NCI-H748 (cell line): ENCODE measurements at regions not wholly inside any gene's neighbourhood (a gene's known extent, or its start where the extent isn't known, plus 50 kb on each side); places are given as distances from the start of the nearest gene placed in this dataset.
"Not testable (repeated sequence)": the region's sequence is repeated elsewhere in the genome, so short reads cannot be mapped to it uniquely, and the experiment has no call there.

Experiments used
- DNase-seq: peaks from one replicate; lab custom pipeline; 2025; ENCODE audit not compliant: unreplicated experiment; lab: John Stamatoyannopoulos, UW

GRCh38 chr13:63840551-63841421 is 2425.1 kb upstream of the PCDH20 start:
- DNase-seq = no peak

DNA sequence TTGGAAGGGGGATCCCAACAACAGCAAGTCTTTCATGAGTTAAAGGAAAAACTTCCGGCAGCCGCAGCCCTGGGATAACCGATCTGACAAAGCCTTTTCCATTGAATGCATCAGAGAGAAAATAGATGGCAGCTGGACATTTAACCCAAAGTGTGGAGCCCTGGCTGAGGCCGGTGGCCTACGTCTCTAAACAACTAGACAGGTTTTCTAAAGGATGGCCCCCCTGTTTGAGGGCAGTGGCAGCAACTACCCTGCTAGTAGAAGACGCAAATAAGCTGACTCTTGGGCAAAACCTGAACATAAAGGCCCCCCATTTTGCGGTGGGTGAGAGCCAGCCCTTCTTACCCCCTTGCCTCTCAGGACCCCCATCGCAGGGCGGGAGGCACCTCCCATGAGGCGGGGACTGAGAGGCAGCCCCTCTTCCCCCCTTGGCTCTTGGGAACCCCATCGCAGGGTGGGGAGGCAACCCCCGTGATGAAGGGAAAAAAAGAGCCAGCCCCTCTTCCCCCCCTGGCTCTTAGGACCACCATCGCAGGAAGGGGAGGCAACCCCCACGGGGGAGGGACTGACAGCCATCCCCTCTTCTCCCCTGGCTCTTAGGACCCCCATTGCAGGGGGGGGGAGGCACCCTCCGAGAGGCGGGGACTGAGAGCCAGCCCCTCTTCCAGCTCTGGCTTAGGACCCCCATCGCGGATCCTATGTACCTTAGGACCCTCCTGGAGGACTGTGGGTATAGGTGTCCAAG is 2422.9 kb upstream of the PCDH20 start:
- DNase-seq = no peak

GRCh38 chr13:63837701-63838100 is 2422.1 kb upstream of the PCDH20 start:
- DNase-seq = not testable (repeated sequence)

DNA sequence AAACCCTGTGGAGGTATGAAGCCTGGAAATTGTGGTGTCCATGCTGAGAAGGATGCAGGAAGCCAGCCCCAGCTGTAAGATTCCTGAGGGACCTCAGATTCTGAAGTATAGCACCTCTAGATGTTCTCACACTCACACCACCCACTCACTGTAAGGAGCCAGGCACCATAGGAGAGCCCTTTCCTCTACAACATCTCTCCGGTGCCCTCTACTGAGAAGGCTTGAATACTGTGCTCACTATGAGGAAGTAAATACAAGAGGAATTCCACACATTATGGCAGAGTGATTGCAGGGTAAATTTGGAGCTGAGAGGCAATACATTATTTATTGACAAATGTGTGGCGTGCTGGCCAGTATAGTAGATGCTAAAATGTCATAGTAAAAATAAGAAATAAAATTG is 2414.0 kb upstream of the PCDH20 start:
- DNase-seq = not testable (repeated sequence)

GRCh38 chr13:63821785-63822184 is 2406.1 kb upstream of the PCDH20 start:
- DNase-seq = not testable (repeated sequence)

DNA sequence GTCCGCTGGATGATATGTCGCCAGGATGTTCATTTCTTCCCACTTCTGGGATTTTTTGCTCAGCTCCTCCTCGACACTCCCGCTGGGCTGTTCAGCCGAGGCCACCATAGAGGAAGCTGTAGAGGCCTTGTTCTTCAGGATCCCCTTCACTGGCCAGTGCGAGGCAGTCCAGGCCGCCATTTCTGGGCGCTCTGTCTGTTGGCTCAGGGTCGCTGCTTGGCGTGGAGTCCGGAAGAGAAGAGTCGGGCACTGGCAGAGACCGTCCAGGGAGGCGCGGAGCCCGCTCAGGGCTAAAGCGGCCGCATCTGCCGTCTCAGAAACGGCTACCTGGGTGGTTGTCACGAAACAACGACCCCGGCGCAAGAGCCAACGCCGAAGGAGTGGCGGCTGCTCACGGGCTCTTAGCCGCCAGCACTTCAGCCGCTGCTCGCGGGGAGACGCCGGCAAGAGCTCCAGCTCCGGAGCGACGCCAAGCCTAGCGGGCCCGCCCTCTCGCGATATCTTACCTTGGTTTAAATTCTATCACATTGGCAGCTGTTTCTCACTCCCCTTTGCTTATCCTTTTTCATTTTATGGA is 2395.9 kb upstream of the PCDH20 start:
- DNase-seq = not testable (repeated sequence)

GRCh38 chr13:63791134-63791533 is 2375.5 kb upstream of the PCDH20 start:
- not testable (repeated sequence) for DNase-seq

GRCh38 chr13:63774133-63774532 is 2358.5 kb upstream of the PCDH20 start:
- no peak for DNase-seq

DNA sequence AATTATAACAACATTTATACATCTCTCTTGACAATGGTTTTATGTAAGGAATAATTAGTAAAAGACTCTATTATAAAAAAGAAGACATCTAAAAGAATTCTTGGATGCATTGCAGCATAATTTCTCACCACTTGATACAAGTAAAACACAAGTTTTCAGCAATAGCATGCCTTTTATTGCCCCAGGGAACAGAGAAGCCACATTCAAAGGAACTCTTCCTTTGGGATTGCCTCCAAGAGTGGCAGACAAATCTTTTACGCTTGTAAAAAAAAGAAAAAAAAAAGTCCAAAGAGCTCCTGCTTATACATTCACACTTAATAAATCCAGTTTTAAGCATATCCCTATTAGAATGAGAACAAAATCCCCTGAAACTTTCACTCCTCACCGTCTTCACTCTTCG is 2357.8 kb upstream of the PCDH20 start:
- no peak for DNase-seq

DNA sequence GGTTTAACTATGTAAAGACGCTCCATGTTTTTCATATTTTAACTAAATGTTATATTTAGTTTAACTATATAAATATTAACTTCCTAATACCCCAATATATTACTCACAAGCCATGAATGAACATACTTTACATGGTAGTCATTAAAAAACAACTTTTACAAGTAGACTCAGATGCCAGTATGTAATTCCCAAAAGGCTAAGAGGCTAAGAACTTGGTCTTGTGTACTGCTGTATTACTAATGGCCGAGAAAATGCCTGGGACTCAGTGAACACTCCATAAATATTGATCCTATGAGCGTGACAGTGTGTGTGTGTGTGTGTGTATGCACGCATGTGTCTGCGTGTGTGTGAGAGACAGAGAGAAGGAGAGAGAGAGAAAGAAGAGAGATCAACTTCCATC is 2342.0 kb upstream of the PCDH20 start:
- DNase-seq = not testable (repeated sequence)

DNA sequence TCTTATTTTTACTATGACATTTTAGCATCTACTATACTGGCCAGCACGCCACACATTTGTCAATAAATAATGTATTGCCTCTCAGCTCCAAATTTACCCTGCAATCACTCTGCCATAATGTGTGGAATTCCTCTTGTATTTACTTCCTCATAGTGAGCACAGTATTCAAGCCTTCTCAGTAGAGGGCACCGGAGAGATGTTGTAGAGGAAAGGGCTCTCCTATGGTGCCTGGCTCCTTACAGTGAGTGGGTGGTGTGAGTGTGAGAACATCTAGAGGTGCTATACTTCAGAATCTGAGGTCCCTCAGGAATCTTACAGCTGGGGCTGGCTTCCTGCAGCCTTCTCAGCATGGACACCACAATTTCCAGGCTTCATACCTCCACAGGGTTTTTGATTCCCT is 2334.2 kb upstream of the PCDH20 start:
- not testable (repeated sequence) for DNase-seq

DNA sequence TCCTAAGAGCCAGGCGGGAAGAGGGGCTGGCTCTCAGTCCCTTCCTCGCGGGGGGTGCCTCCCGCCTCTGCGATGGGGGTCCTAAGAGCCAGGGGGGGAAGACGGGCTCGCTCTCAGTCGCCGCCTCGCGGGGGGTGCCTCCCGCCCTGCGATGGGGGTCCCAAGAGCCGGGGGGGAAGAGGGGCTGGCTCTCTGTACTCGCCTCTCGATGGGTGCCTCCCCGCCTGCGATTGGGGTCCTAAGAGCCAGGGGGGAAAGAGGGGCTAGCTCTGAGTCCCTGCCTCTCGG is 2326.1 kb upstream of the PCDH20 start:
- not testable (repeated sequence) for DNase-seq

GRCh38 chr13:63741029-63741813 is 2325.6 kb upstream of the PCDH20 start:
- no peak for DNase-seq

DNA sequence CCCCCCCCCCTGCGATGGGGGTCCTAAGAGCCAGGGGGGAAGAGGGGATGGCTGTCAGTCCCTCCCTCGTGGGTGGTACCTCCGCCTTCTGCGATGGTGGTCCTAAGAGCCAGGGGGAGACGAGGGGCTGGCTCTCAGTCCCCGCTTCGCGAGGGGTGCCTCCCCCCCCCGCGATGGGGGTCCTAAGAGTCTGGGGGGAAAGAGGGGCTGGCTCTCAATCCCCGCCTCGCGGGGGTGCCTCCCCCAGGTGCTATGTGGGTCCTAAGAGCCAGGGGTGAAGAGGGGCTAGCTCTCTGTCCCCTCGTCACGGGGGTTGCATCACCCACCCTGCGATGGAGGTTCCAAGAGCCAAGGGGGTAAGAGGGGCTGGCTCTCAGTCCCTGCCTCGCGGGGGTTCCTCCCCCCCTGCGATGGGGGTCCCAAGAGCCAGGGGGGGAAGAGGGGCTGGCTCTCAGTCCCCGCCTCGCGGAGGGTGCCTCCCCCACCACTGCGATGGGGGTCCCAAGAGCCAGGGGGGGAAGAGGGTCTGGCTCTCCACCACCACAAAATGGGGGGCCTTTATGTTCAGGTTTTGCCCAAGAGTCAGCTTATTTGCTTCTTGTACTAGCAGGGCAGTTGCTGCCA is 2323.6 kb upstream of the PCDH20 start:
- not testable (repeated sequence) for DNase-seq

GRCh38 chr13:63737418-63737817 is 2321.8 kb upstream of the PCDH20 start:
- no peak for DNase-seq

- DNase-seq = no peak
These were observed 2316.2 kb upstream of the PCDH20 start for GRCh38 chr13:63731896-63732295.

DNA sequence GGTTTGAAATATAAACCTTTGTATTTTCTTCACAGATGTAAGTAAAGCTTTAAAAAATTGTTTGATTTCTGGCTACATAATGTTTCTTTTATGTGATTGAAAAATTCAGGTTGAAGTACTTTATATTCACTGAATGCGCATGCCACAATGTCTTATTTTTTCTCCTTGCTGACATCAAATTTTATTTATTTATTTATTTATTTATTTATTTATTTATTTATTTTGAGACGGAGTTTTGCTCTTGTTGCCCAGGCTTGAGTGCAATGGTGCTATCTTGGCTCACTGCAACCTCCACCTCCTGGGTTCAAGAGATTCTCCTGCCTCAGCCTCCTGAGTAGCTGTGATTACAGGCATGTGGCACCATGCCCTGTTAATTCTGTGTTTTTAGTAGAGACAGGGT is 2296.5 kb upstream of the PCDH20 start:
- DNase-seq = not testable (repeated sequence)

- DNase-seq = no peak
These were observed 2291.1 kb upstream of the PCDH20 start for GRCh38 chr13:63706751-63707150.

DNA sequence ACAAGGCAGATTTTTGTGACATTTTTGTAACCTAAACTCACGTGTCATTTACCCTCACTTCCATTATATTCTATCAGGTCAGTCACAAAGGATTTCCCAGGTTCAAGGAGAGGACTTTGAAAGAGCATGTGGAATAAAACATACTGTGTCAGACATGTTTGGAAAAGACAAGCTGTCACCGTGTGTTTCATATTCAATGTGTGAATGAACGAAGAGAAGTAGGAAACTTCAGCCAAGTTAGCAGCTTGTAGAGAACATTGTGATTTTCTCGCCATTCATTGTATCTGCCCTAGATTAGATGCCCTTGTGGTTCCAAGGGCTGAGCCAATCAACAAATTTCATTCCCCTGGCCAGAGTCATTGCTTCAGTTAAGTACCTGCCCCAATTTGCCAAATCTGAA is 2288.9 kb upstream of the PCDH20 start:
- no peak for DNase-seq

DNA sequence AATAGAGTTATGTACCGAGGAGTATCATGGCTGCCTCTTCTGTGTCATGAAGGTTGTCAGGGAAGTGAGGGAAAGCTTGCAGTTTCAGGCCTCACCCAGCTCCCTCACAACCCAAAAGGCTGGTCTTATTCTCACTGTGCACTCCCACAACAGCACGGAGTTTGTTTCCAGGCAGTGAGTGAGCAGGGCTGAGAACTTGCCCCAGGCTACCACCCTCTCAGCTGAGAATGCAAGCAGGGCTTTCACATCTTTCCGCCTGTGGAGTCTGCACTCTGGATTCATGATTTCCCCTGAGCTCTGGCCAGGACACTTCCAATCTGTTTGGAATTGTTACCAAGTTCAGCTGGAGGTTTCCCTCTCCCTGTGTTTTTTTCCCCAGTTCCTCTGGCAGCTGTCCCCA is 2284.7 kb upstream of the PCDH20 start:
- DNase-seq = no peak

- no peak for DNase-seq
These were observed 2284.3 kb upstream of the PCDH20 start for GRCh38 chr13:63699948-63700347.
